ENCODE measurements at regions not wholly inside any gene's neighbourhood (a gene's known extent, or its start where the extent isn't known, plus 50 kb on each side); places are given as distances from the start of the nearest gene placed in this dataset.

DNA sequence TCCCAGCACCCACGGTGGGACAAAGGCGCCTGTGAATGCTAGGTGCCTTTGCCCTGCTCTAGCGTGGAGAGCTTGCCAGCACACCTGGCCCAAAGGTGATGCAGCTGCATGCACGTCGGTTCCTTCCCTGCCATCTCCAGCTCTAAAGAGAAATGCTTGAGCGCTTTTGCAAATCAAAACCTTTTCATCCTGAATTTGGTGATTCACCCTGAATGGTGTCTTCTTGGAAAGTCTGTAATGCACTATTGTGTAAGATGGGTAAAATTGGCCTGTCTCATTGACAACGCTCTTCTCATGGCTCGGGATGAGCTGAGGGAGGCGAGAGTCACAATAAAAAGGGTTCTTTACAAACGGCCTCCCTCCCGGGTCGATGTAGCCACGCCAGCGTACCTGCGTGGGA, 103.1 kb upstream of the ID4 start:
- no peak for DNase-seq (ENCODE audit: low read depth in 2 of 2)

DNA sequence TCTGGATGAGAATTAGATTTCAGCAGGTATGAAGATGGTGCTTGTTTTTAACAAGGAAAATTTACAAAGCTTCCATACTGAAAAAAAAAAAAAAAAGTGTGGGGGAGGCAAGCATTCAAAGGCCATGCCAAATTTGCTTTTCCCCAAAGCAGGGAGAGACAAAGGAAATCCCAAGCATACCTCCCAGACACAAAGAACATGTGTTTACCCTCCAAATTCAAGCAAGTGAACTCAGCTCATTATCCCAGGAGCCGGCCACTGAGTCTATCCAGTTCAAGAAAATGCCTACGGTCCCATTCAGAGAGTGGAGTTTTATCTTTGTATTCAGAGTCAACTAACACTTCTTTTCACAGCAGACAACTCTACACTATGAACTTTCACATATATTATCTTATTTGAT, 102.7 kb upstream of the ID4 start:
- DNase-seq (ENCODE audit: low read depth in 2 of 2), result no peak

DNA sequence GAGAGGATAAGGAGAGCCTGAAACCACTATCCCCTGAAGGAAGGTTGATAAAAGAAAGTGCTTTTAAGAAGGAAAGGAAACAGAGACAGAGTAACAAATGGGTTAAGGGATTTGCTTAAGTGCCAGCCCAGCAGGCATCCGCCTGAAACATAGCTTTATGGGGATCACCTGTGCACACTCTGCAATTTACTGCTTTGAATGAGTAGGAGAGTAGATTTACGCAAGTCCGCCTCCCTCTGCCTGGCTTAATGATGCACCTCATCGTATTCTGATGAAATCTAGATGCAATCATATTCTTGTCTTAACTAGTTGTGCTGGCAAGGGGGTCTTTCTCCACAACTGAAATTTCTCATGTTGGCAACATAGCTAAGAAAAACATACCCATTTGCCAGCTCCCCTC, 101.1 kb upstream of the ID4 start:
- no peak for DNase-seq (ENCODE audit: low read depth in 2 of 2)

DNA sequence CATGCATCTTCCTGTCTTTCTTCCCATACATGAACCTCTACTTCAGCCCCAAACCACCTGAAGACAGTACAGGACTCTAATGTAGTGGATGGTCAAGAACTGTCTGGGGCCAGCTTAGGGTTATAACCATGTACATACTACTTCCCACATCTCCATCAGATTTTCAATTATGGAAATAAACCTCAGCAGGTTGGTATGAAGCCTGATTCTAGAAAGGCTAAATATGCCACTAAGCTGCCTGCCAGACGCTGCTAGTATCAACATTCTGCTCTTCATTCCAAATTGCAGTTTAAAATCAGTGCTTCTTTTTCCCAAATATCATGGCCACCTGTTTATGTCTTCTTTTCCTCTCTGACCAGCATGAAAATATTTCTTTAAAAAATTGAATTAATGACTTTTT, 99.2 kb upstream of the ID4 start:
- no peak for DNase-seq (ENCODE audit: low read depth in 2 of 2)

DNA sequence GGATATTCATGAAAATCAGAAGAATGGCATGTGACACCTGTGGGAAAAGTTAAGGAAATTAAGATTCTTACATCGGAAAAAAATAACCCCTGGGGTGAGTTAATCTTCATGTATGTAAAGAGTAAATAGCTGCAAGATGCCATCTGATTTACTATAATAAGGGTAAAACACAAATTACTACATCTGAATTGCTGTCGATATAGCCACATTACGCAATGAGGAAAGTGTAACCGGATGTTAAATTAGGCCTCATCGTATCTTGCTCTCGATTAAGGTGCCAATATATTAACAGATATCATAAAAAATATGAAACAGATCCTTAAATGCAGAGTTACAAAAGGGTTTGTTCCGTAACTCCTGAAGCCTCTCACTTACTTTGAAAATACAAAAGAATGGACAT, 87.4 kb upstream of the ID4 start:
- no peak for DNase-seq (ENCODE audit: low read depth in 2 of 2)

DNA sequence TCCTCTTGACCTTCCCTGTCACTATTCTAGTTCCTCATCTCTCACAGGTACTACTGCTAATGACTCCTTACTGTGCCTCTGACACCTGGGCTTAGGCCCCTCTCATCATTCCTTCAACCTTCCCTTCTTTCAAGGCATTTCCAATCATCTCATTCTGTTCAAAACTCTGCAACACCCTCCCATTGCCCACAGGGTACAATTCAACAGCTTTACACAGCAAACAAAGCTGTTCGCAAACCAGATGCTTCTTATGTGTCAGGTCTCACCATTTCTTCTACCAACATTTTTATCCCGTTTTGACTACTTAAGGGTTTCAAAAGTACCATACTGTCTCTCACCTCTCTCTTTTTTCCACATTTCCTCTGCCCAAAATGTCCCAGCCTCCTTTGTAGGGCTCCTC, 84.4 kb upstream of the ID4 start:
- no peak for DNase-seq (ENCODE audit: low read depth in 2 of 2)

DNA sequence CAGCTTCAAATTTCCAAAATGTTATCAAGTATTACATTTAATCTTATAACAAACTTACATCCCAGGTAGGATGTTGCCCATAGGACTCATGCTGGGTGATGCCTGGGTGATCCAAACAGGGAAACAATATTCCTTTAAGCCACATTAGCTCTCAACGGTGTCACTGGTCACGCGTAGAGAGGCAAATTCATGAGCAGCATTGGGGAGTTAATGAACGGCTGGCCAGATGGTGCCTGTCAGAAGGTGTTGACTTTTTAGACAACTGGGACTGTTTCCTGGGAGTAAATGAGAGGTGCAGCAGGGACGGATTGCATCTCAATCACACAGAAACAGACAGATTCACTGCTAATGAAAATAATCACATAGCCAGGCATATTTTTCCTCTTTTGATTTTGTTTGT, 83.3 kb upstream of the ID4 start:
- no peak for DNase-seq (ENCODE audit: low read depth in 2 of 2)

DNA sequence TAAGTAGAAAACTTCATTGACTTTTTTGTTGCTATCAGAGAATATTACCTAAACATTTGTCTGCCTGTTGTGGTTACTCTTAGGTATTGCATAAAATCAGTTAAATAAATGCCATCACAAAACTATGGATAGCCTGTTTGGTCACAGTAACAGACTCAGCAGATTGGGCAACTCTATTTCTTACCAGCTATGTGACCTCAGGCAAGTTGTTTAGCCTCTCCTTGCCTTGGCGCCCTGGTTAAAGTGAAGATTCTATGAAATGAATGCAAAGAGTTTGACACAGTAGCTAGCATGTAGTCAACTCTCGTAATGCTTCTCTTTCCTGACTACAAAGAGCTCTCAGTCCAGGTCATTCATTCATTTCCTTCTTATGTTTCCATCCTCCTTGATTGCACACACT, 82.5 kb upstream of the ID4 start:
- no peak for DNase-seq (ENCODE audit: low read depth in 2 of 2)

DNA sequence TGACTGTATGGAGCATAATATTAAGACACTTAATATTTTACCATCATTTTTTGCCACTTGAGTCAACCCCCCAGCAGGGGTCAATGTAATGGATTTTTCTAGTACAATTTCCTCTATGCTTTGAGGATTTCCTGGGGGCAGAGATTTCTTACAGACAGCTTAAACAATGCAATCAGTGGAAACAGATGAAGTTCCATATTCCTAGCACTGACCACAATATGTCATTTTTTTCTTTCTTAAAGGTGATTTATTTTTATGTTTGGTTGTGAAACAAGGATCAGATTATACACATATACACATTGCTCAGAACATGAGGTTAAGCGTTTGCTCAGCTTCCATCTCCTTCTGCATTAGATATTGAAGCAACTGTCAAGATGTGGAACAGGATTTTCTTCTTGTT, 82.0 kb upstream of the ID4 start:
- DNase-seq (ENCODE audit: low read depth in 2 of 2), result no peak

DNA sequence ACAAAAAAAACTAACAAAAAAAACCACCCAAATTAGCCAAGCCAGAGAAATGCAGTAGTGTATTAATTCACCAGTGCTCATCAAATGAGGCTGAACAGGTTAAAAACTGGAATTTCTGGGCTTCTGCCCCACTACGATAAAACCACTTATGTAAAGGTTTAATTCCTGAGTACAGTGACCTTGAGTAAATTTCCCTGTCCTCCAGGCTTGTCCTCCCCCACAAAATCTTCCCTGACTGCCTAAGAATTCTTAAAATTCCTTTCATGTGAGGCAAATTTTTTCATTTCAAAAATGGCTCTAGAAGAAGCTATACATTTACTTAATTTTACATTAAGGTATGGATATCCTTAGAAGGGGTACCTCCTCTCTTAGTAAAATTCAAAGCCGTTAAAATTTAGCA, 80.1 kb upstream of the ID4 start:
- DNase-seq (ENCODE audit: low read depth in 2 of 2), result no peak

DNA sequence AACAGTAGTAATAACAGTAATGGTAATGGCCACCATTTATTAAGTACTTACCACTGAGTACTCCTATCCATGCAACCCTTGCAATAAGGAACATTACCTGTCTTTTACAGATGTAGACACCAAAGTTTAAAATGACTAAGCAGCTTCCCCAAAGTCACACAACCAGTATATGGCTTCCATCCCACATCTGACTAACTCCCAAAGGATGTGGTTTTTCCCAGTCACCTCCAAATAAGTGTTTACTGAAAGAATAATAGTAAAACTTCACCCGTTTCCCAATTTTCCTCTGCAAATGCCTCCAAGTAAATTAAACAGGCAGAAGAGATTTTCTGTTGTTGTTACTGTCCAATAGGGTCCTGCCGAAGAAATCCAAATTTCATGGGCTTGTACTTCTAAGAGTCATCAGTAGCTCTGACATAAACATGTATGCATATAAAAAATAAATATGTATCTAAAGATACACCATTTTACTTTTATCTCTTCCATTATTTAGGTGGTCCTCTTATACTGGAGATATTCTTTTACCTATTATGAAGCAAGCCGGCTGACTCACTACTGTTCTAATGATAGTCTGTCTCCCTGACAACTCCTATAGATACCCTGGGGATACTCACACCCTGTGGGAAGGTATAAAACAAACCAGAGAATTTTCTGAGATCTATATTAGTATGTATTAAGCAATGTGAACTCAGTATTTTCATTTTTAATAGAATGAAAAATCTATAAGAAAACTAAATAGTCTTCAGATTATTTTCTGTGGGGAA, 77.9 kb upstream of the ID4 start:
- DNase-seq (ENCODE audit: low read depth in 2 of 2), result no peak

DNA sequence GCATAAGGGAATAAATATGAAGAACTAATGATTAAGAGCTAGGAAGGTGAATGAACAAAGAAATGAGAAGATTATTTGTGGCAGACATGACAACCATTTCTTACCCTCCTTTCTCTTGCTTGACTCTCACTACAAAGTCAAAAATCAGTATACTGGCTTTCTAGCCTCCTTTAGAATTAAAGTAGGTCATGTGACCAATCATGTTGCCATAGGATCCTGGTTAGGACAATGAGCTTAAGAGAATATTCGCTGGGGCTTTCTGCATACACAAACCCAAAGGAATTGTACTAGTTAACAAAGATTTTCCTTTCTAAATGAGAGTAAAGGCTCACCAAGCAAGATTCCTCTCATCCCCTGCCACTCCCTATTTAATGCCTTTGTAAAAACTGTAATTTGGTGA, 76.0 kb upstream of the ID4 start:
- no peak for DNase-seq (ENCODE audit: low read depth in 2 of 2)

DNA sequence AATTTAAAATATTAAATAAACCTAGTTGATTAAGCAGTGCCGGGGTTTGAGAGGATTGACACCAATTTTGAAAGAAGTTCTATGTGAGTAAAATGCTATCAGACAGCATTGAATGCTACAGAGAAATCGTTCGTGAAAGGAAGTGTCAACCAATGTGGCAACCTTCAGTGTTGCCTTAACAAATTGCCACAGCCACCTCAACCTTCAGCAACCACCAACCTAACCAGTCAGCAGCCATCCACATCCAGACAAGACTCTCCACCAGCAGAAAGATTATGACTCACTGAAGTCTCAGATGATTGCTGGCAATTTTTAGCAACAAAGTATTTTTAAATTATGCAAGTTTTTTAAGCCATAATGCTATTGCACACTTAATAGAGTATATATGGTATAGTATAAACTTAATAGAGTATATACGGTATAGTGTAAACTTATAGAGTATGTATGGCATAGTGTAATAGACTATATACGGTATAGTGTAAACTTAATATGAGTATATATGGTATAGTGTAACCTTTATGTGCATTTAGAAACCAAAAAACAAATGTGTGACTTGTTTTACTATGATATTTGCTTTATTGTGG, 65.3 kb upstream of the ID4 start:
- DNase-seq (ENCODE audit: low read depth in 2 of 2), result no peak

DNA sequence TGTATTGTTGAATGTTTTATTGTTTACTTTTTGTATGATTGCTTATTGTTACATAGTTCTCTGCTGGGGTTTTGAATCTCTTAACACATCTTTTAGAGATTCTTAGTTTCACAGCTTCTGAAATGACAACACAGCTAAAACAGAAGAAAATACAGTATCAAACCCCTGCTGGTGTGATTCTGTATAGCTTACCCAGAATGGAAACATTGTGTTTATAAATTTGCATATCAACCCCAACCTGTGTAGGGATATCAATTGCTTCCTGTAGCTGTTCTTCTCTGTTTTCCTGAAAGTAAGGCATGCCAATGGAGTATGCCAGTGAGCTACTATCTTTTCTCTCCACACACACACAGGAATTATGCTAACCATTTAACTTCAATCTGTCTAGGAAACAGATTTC, 64.3 kb upstream of the ID4 start:
- no peak for DNase-seq (ENCODE audit: low read depth in 2 of 2)

DNA sequence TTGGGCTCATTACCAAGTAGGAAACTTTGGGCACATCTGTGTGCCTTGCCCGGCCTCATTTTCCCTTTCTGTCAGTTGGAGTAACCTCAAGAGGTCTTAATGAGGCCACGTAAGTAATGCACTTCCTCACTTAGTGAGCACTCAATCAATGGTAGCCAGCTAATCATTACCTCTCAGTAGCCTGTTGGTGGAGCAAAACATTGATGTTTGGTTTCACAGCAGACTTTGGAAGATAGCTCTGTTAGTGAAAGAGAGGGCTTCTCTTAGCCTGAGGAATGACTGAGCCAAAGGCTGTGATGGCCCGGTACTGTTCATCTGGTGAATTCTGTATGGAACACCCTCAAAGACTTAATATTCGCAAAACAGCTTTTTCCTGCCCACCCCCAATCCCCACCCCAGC, 55.9 kb upstream of the ID4 start:
- no peak for DNase-seq (ENCODE audit: low read depth in 2 of 2)

DNA sequence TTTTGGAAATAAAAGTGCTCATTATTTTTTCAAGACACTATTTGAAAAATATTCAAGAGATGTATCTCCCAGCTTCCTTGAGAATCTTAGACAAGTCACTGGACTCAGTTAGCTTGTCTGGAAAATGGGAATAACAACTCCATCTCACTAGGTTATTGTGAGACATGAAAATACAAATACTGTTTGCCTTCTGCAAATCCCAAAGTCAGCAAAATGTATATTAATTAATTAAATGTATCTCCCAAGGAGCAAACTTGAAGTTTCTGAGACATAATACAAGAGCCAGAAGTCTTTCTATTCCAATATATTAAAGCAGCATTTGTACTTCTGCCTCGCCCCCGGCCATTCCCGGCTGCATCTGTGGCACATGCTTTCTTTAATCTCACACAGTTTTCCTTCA, 54.6 kb upstream of the ID4 start:
- no peak for DNase-seq (ENCODE audit: low read depth in 2 of 2)
